Thyroid gland (tissue), 4 donors: ENCODE measurements at regions not wholly inside any gene's neighbourhood (a gene's known extent, or its start where the extent isn't known, plus 50 kb on each side); places are given as distances from the start of the nearest gene placed in this dataset.

Experiments used
- DNase-seq, 2 donors: peaks; one replicate each; pipeline ENCODE4 v3.0.0-alpha.2; 2019
- H3K27ac ChIP-seq, 3 donors: fragments of 200-600 bp; sonication (generic); 1 replicate in 2 of 3; 2 replicates in 1 of 3; pipeline ENCODE4 v1.5.1; 2016 to 2019; ENCODE audit warnings: mild to moderate bottlenecking in 1 of 3, moderate library complexity in 1 of 3
- H3K27me3 ChIP-seq: fragments of 200-600 bp; sonication (generic); one replicate; pipeline ENCODE4 v1.5.1; 2019
- H3K36me3 ChIP-seq, 2 donors: fragments of 200-600 bp; sonication (generic); one replicate each; pipeline ENCODE4 v1.5.1; 2016 to 2019
- H3K4me1 ChIP-seq, 2 donors: fragments of 200-600 bp; sonication (generic); one replicate each; pipeline ENCODE4 v1.5.1; 2017 to 2019
- H3K4me3 ChIP-seq, 3 donors: fragments of 200-600 bp; sonication (generic); replicated peaks in 1 of 3; 1 replicate in 2 of 3; 2 replicates in 1 of 3; pipeline ENCODE4 v1.5.1; 2016; ENCODE audit warnings: mild to moderate bottlenecking in 1 of 3
- H3K9me3 ChIP-seq: fragments of 200-600 bp; sonication (generic); one replicate; pipeline ENCODE4 v1.5.1; 2017
- CTCF ChIP-seq, 6 experiments: fragments of 200-600 bp in 3 of 6; fragments of 450-650 bp in 3 of 6; sonication (generic) in 3 of 6; IDR thresholded peaks; one replicate each; pipeline ENCODE4 v1.5.1; 2016 to 2019; ENCODE audit warnings: antibody characterized with exemption in 6 of 6, mild to moderate bottlenecking in 2 of 6, inconsistent platforms in 1 of 6, moderate library complexity in 1 of 6
- POLR2A ChIP-seq, 2 donors: fragments of 450-650 bp; IDR thresholded peaks; one replicate each; pipeline ENCODE4 v1.6.1; 2017; ENCODE audit warnings: antibody characterized with exemption in 2 of 2, mild to moderate bottlenecking in 2 of 2, moderate library complexity in 1 of 2
- WGBS, 2 donors: methylation state at CpG; one replicate each; pipeline ENCODE4 v1.1.5; 2017; 5-methylcytosine and 5-hydroxymethylcytosine counted together
- intact Hi-C: fragments of 100-400 bp; cut with DNase I; formaldehyde crosslinking; loops from one replicate; pipeline ENCODE4 v1.15.1; 2023

- 76 to 78% methylated on average over 2 of the region's 2 CpGs for WGBS, 2 donors
- Histone ChIP-seq H3K9me3 (no peaks in the 10 kb centered on the region), H3K27me3 (no peaks in the 10 kb centered on the region), H3K27ac (no peak overlapping the region), H3K4me3 (no peak overlapping the region), H3K4me1 (no peaks in the 10 kb centered on the region), H3K36me3 (no peaks in the 10 kb centered on the region)
- intact Hi-C loops = no loop called here
- no peak for DNase-seq
- TF ChIP-seq POLR2A (IDR thresholded peaks at IDR 0.05) = no peak
Measured at GRCh38 chr2:81675641-81676040, 1371.1 kb upstream of the LRRTM1 start.

DNA sequence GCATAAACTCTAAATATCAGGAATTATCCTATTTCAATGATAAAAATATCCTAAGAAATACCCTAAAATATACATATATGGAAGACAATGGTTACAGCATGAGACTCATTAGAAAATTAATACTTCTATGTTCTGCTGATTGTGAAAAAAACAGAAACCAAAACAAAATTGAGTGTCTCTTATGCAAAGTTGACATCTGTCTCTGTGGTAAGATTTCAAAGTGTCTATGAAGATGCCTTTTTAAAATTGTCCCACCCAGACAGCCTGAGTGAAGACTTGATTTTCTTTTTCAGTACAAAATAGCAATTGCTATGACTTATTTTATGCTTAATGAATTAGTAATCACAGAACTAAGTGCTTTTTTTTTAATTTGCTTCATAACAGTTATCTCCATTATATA is 1368.4 kb upstream of the LRRTM1 start:
- Histone ChIP-seq H3K4me1 (no peaks in the 10 kb centered on the region), H3K36me3 (no peaks in the 10 kb centered on the region), H3K4me3 (no peak overlapping the region), H3K9me3 (no peaks in the 10 kb centered on the region), H3K27me3 (no peaks in the 10 kb centered on the region), H3K27ac (no peak overlapping the region)
- TF ChIP-seq POLR2A (IDR thresholded peaks at IDR 0.05) (no peak), CTCF (IDR thresholded peaks at IDR 0.05) (no peak)
- intact Hi-C loops = no loop called here
- DNase-seq = no peak

- Histone ChIP-seq H3K27ac (no peak overlapping the region), H3K9me3 (no peaks in the 10 kb centered on the region), H3K27me3 (no peaks in the 10 kb centered on the region), H3K4me1 (no peaks in the 10 kb centered on the region), H3K36me3 (no peaks in the 10 kb centered on the region), H3K4me3 (no peak overlapping the region)
- DNase-seq = no peak
- WGBS, 2 donors = 65 to 71% methylated on average over 5 of the region's 5 CpGs
- TF ChIP-seq POLR2A (IDR thresholded peaks at IDR 0.05) = no peak
- no peak for TF ChIP-seq CTCF (IDR thresholded peaks at IDR 0.05)
- intact Hi-C loops = no loop called here
Measured at GRCh38 chr2:81672516-81672915, 1368.0 kb upstream of the LRRTM1 start.

- no peaks in the 10 kb centered on the region for H3K36me3 ChIP-seq
- TF ChIP-seq POLR2A (IDR thresholded peaks at IDR 0.05) = no peak
- 85 to 86% methylated on average over 1 of the region's 1 CpG for WGBS, 2 donors
- H3K9me3 ChIP-seq = no peaks in the 10 kb centered on the region
- no peaks in the 10 kb centered on the region for H3K27me3 ChIP-seq
- H3K4me3 ChIP-seq = no peak overlapping the region
- DNase-seq = no peak
- H3K4me1 ChIP-seq = no peaks in the 10 kb centered on the region
- no peak overlapping the region for H3K27ac ChIP-seq
- intact Hi-C loops = no loop called here
Measured at GRCh38 chr2:81670885-81671284, 1366.3 kb upstream of the LRRTM1 start.

DNA sequence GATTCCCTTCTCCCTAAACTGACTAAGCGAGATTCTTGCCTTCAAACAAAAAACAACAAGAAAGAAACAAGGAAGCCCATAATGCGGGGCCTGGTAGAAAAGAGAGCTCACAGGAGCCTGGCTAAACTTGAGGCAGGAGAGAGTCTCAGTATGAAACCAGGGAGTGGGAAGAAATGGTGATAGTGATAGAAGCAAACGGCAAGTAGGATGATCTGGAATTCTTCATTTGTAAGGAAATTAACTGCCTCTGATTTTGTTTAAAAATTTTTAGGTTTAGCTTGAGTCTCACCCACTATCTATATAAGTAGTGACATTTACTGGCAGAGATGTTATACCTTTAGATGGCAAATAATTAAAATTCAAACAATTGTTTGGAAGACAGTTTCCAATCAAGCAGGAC is 1356.5 kb upstream of the LRRTM1 start:
- Histone ChIP-seq H3K36me3 (no peaks in the 10 kb centered on the region), H3K4me3 (no peak overlapping the region), H3K27me3 (no peaks in the 10 kb centered on the region), H3K4me1 (no peaks in the 10 kb centered on the region), H3K9me3 (no peaks in the 10 kb centered on the region), H3K27ac (no peak overlapping the region)
- intact Hi-C loops = no loop called here
- TF ChIP-seq CTCF (IDR thresholded peaks at IDR 0.05) (no peak), POLR2A (IDR thresholded peaks at IDR 0.05) (no peak)
- 77 to 81% methylated on average over 3 of the region's 3 CpGs for WGBS, 2 donors
- no peak for DNase-seq

GRCh38 chr2:81658227-81658626 is 1353.7 kb upstream of the LRRTM1 start:
- TF ChIP-seq CTCF (IDR thresholded peaks at IDR 0.05) = no peak
- no peak for TF ChIP-seq POLR2A (IDR thresholded peaks at IDR 0.05)
- no peaks in the 10 kb centered on the region for H3K9me3 ChIP-seq
- no peaks in the 10 kb centered on the region for H3K27me3 ChIP-seq
- WGBS, 2 donors = 82 to 85% methylated on average over 4 of the region's 4 CpGs
- no peak overlapping the region for H3K4me3 ChIP-seq
- H3K27ac ChIP-seq = no peak overlapping the region
- H3K36me3 ChIP-seq = no peaks in the 10 kb centered on the region
- intact Hi-C loops = no loop called here
- DNase-seq = no peak
- H3K4me1 ChIP-seq = no peaks in the 10 kb centered on the region
